Panc1 (cell line): ENCODE measurements at regions not wholly inside any gene's neighbourhood (a gene's known extent, or its start where the extent isn't known, plus 50 kb on each side); places are given as distances from the start of the nearest gene placed in this dataset.

Source experiments
- ATAC-seq: fragments of 200-7000 bp; cut with Tn5 transposase; 2 replicates; pipeline ENCODE4 v1.9.1; 2020; ENCODE audit warnings: mild to moderate bottlenecking, moderate library complexity
- BruUV-seq: library from RNA; stranded (reverse); fragments of 400-500 nt; replicated peaks from 2 replicates; lab custom pipeline; 2021; lab: Mats Ljungman, UMichigan
- CTCF ChIA-PET: fragments of 300-600 bp; sonication (Branson Sonifier 250); formaldehyde crosslinking; loops from one replicate; lab custom pipeline; 2022; ENCODE audit warnings: antibody characterized with exemption; lab: Charles Lee
- POLR2A ChIA-PET: fragments of 300-600 bp; sonication (Branson Sonifier 250); formaldehyde crosslinking; loops from one replicate; lab custom pipeline; 2022; ENCODE audit warnings: antibody characterized with exemption; lab: Charles Lee
- DNase-seq: peaks from one replicate; pipeline ENCODE4 v3.0.0-alpha.2; 2010; ENCODE audit warnings: low read depth, low spot score
- H3K27ac ChIP-seq: 2 replicates; pipeline ENCODE4 v1.5.1; 2011; ENCODE audit warnings: mild to moderate bottlenecking, low read length, inconsistent platforms
- H3K27me3 ChIP-seq: fragments of 200-500 bp; sonication (Bioruptor generic); 2 replicates; pipeline ENCODE4 v1.6.0; 2014; ENCODE audit warnings: low read length, inconsistent platforms; ENCODE audit not compliant: control insufficient read depth, insufficient read depth
- H3K36me3 ChIP-seq: fragments of 200-500 bp; sonication (Bioruptor generic); 2 replicates; pipeline ENCODE4 v1.5.1; 2014; ENCODE audit warnings: inconsistent platforms, mild to moderate bottlenecking, low read length, moderate library complexity; ENCODE audit not compliant: control insufficient read depth, insufficient read depth
- H3K4me1 ChIP-seq: 2 replicates; pipeline ENCODE4 v1.5.1; 2011; ENCODE audit warnings: inconsistent platforms, mild to moderate bottlenecking, low read length, moderate library complexity; ENCODE audit not compliant: control insufficient read depth, insufficient read depth
- H3K4me3 ChIP-seq, 2 experiments: 2 replicates each; pipeline ENCODE4 v1.5.1; 2011 to 2012; ENCODE audit warnings: low read depth in 2 of 2, low read length in 2 of 2, mild to moderate bottlenecking in 2 of 2, inconsistent platforms in 1 of 2, moderate library complexity in 1 of 2
- H3K9me3 ChIP-seq: fragments of 200-500 bp; sonication (Bioruptor generic); 2 replicates; pipeline ENCODE4 v1.5.1; 2014; ENCODE audit warnings: low read depth, mild to moderate bottlenecking, inconsistent platforms, low read length, moderate library complexity; ENCODE audit not compliant: control insufficient read depth, insufficient read depth
- CTCF ChIP-seq: fragments of 450-650 bp; IDR thresholded peaks from 2 replicates; pipeline ENCODE4 v1.5.1; 2017; ENCODE audit warnings: mild to moderate bottlenecking
- POLR2AphosphoS5 ChIP-seq: IDR thresholded peaks from 2 replicates; pipeline ENCODE4 v1.6.1; 2012; ENCODE audit warnings: mild to moderate bottlenecking, low read depth, low read length, moderate library complexity
- REST ChIP-seq, 2 experiments: IDR thresholded peaks; 2 replicates each; pipeline ENCODE4 v1.6.1; 2011 to 2012; ENCODE audit warnings: low read depth in 2 of 2, control low read depth in 1 of 2, low read length in 1 of 2, mild to moderate bottlenecking in 1 of 2, moderate library complexity in 1 of 2; ENCODE audit not compliant: insufficient read depth in 1 of 2
- SIN3A ChIP-seq: IDR thresholded peaks from 2 replicates; pipeline ENCODE4 v1.6.1; 2012; ENCODE audit warnings: low read depth, mild to moderate bottlenecking, low read length, moderate library complexity, borderline replicate concordance; ENCODE audit not compliant: insufficient read depth
- TCF7L2 ChIP-seq: IDR thresholded peaks from 2 replicates; pipeline ENCODE4 v1.6.1; 2011; ENCODE audit warnings: mild to moderate bottlenecking, low read depth, low read length, inconsistent platforms
- in situ Hi-C: cut with HindIII; loops from 2 replicates; pipeline ENCODE4 v1.10.0; 2016; ENCODE audit warnings: low sequenced_read_pairs, low pct_unique_long_range_greater_than_20kb
- intact Hi-C: fragments of 100-400 bp; cut with micrococcal nuclease; formaldehyde crosslinking; loops from one replicate; pipeline ENCODE4 v1.10.0; 2022; ENCODE audit not compliant: unreplicated experiment

GRCh38 chr6:49233483-49233882 is 229.6 kb downstream of the MMUT start:
- Histone ChIP-seq H3K27me3 (no peaks in the 10 kb centered on the region), H3K4me1 (no peaks in the 10 kb centered on the region), H3K9me3 (no peaks in the 10 kb centered on the region), H3K27ac (no peak overlapping the region), H3K36me3 (no peaks in the 10 kb centered on the region), H3K4me3 (no peak overlapping the region)
- POLR2A ChIA-PET: no interaction called here
- TF ChIP-seq SIN3A (no peak), TCF7L2 (no peak), CTCF (no peak), POLR2AphosphoS5 (no peak), REST (IDR thresholded peaks at IDR 0.05; ENCODE audit: insufficient read depth in 1 of 2, low read depth in 2 of 2, low read length in 1 of 2) (no peak)
- ATAC-seq (no peak), DNase-seq (no peak)
- intact Hi-C loops: no loop called here
- CTCF ChIA-PET: no interaction called here
- no TSS peak for BruUV-seq
- in situ Hi-C loops: no loop called here

GRCh38 chr6:49225471-49225870 is 237.6 kb downstream of the MMUT start:
- Histone ChIP-seq H3K9me3 (no peaks in the 10 kb centered on the region; the same call in 1 of the 2 replicates), H3K4me3 (no peak overlapping the region), H3K27me3 (no peaks in the 10 kb centered on the region), H3K36me3 (no peaks in the 10 kb centered on the region), H3K4me1 (no peaks in the 10 kb centered on the region), H3K27ac (no peak overlapping the region)
- CTCF ChIA-PET: no interaction called here
- in situ Hi-C loops (no loop called here), intact Hi-C loops (no loop called here)
- TF ChIP-seq TCF7L2: no peak
- TF ChIP-seq POLR2AphosphoS5: no peak
- no peak for TF ChIP-seq REST (IDR thresholded peaks at IDR 0.05; ENCODE audit: insufficient read depth in 1 of 2, low read depth in 2 of 2, low read length in 1 of 2)
- TF ChIP-seq SIN3A: no peak
- TF ChIP-seq CTCF: no peak
- POLR2A ChIA-PET: no interaction called here
- DNase-seq (no peak), ATAC-seq (no peak)
- no TSS peak for BruUV-seq
